Activated CD8-positive, alpha-beta T cell treated with anti-CD3 and anti-CD28 coated beads for 36 hours (primary cell): ENCODE measurements at regions not wholly inside any gene's neighbourhood (a gene's known extent, or its start where the extent isn't known, plus 50 kb on each side); places are given as distances from the start of the nearest gene placed in this dataset.

Source experiments
- ATAC-seq: fragments of 200-7000 bp; cut with Tn5 transposase; one replicate; pipeline ENCODE4 v1.10.0; 2021; ENCODE audit warnings: mild to moderate bottlenecking, moderate library complexity
- CTCF ChIA-PET: fragments of 350-600 bp; sonication (Branson Sonifier 250); formaldehyde crosslinking; loops from one replicate; lab custom pipeline; 2021; ENCODE audit warnings: antibody characterized with exemption; lab: Charles Lee
- POLR2A ChIA-PET: fragments of 350-600 bp; sonication (Branson Sonifier 250); formaldehyde crosslinking; loops from one replicate; lab custom pipeline; 2021; ENCODE audit warnings: antibody characterized with exemption; lab: Charles Lee
- DNase-seq: peaks from one replicate; pipeline ENCODE4 v3.0.0-alpha.2; 2020
- H3K27ac Mint-ChIP-seq: one replicate; pipeline ENCODE4 v1.8.0; 2021; ENCODE audit warnings: mild to moderate bottlenecking, mixed read lengths
- H3K27me3 Mint-ChIP-seq: one replicate; pipeline ENCODE4 v1.8.0; 2021; ENCODE audit warnings: mixed read lengths
- H3K36me3 Mint-ChIP-seq: one replicate; pipeline ENCODE4 v1.8.0; 2021; ENCODE audit warnings: low read depth, mixed read lengths
- H3K4me1 Mint-ChIP-seq: one replicate; pipeline ENCODE4 v1.8.0; 2021; ENCODE audit warnings: low read depth, mixed read lengths
- H3K4me3 Mint-ChIP-seq: one replicate; pipeline ENCODE4 v1.8.0; 2021; ENCODE audit warnings: mild to moderate bottlenecking, moderate library complexity, mixed read lengths
- H3K9me3 Mint-ChIP-seq: one replicate; pipeline ENCODE4 v1.8.0; 2021; ENCODE audit warnings: mixed read lengths
- CTCF ChIP-seq: fragments of 200-600 bp; IDR thresholded peaks from one replicate; pipeline ENCODE4 v1.8.0; 2022; ENCODE audit warnings: antibody characterized with exemption, mild to moderate bottlenecking
- intact Hi-C: fragments of 100-400 bp; cut with micrococcal nuclease; formaldehyde crosslinking; loops from one replicate; pipeline ENCODE4 v1.10.0; 2022

GRCh38 chr5:15064396-15064795 lies 192.8 kb upstream of the ANKH start:
- Mint-ChIP-seq H3K9me3 (peaks cover 6% of the 10 kb centered on the region), H3K27me3 (peaks cover 9% of the 10 kb centered on the region), H3K36me3 (no peaks in the 10 kb centered on the region), H3K27ac (no peak overlapping the region), H3K4me1 (no peaks in the 10 kb centered on the region), H3K4me3 (no peak overlapping the region)
- DNase-seq = no peak
- ATAC-seq = no peak
- CTCF ChIA-PET = no interaction called here
- TF ChIP-seq CTCF = no peak
- intact Hi-C loops = no loop called here
- POLR2A ChIA-PET = no interaction called here

GRCh38 chr5:15056988-15057592 lies 185.5 kb upstream of the ANKH start:
- DNase-seq = no peak
- H3K4me1 Mint-ChIP-seq = no peaks in the 10 kb centered on the region
- CTCF ChIA-PET = no interaction called here
- H3K27ac Mint-ChIP-seq = no peak overlapping the region
- peaks cover 6% of the 10 kb centered on the region for H3K27me3 Mint-ChIP-seq
- intact Hi-C loops = no loop called here
- H3K9me3 Mint-ChIP-seq = no peaks in the 10 kb centered on the region
- no peaks in the 10 kb centered on the region for H3K36me3 Mint-ChIP-seq
- POLR2A ChIA-PET = no interaction called here
- no peak for TF ChIP-seq CTCF
- ATAC-seq = no peak
- H3K4me3 Mint-ChIP-seq = no peak overlapping the region

DNA sequence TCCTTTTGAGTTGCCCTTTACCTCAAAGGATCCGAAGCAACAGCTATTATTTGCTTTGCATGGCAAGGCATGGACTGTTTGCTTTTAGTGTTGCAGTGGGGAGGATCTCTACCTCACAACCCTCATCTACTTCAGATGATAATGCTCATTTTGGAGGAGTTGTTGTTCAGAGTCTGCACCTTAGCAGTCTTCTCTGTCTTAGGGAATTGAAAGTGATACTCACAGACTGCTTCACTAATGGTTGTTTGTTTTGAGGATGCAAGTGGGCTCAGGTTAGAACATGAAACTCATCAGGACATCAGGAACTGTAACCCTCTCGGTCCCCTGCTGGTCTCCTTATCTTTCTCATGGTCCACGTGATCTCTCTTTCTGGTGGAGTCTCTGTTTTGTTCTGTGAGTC lies 172.9 kb upstream of the ANKH start:
- intact Hi-C loops = no loop called here
- peaks cover 6% of the 10 kb centered on the region for H3K27me3 Mint-ChIP-seq
- CTCF ChIA-PET = no interaction called here
- POLR2A ChIA-PET = no interaction called here
- no peak overlapping the region for H3K4me3 Mint-ChIP-seq
- no peaks in the 10 kb centered on the region for H3K4me1 Mint-ChIP-seq
- H3K9me3 Mint-ChIP-seq = no peaks in the 10 kb centered on the region
- no peak for ATAC-seq
- no peak for TF ChIP-seq CTCF
- H3K27ac Mint-ChIP-seq = no peak overlapping the region
- no peak for DNase-seq
- no peaks in the 10 kb centered on the region for H3K36me3 Mint-ChIP-seq

DNA sequence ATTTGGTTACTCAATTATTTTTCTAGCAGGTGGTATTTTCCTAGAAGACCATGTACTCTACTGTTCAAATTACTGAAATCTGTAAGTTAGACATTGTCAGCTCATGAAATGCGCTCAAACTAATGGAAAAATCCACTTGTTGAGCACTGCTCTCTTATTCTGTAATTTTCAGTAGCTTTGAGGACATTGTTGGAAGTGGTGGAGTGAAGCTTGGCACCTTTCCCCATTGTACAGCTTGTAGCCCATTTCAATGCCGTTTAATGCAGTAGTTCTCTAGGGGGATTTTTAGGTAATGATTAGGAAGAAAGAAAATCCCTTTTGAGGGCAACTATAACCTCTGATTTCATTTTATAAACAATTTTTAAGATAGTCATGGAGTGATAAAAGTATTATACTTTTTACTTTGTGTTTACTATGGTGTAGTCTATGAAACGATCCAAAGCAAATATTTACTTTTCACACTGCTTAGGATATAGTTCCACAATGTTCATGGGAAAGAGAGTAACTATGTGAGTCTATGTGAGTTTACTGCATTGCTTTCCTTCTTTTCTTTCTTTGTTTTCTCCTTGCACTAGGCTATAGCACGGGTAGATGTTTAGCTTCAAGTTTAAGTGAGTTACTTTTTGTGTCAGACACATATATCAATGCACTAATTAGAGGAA lies 165.8 kb upstream of the ANKH start:
- ATAC-seq (no peak), DNase-seq (no peak)
- no peaks in the 10 kb centered on the region for H3K4me1 Mint-ChIP-seq
- ChIA-PET POLR2A (no interaction called here), CTCF (no interaction called here)
- peaks cover under 1% of the 10 kb centered on the region for H3K27me3 Mint-ChIP-seq
- TF ChIP-seq CTCF = no peak
- intact Hi-C loops = no loop called here
- H3K36me3 Mint-ChIP-seq = no peaks in the 10 kb centered on the region
- peaks cover 7% of the 10 kb centered on the region for H3K9me3 Mint-ChIP-seq
- no peak overlapping the region for H3K4me3 Mint-ChIP-seq
- H3K27ac Mint-ChIP-seq = no peak overlapping the region

DNA sequence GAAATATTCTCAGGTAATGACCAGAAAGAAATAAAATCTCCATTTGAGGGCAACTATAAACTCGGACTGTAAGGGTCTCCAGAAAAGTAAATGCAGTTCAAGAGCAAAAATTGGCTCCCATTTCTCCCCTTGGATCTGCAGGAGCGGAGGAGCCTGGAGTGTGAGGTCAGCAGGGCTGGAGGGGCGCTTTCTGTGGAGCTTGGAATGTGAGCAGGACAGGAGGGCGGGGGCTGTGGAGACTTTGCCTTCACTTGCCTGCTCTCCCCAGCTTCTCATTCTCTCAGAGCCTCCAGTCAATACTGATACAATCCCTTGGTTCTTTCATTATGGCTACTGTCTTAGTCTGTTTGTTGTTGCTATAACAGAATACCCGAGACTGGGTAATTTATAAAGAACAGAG lies 162.8 kb upstream of the ANKH start:
- Mint-ChIP-seq H3K27ac (no peak overlapping the region), H3K36me3 (no peaks in the 10 kb centered on the region), H3K27me3 (peaks cover 6% of the 10 kb centered on the region), H3K9me3 (peaks cover 7% of the 10 kb centered on the region), H3K4me1 (no peaks in the 10 kb centered on the region), H3K4me3 (no peak overlapping the region)
- DNase-seq (no peak), ATAC-seq (no peak)
- intact Hi-C loops = no loop called here
- no peak for TF ChIP-seq CTCF
- ChIA-PET POLR2A (no interaction called here), CTCF (no interaction called here)
